SU-DHL-6 (cell line): ENCODE measurements at regions not wholly inside any gene's neighbourhood (a gene's known extent, or its start where the extent isn't known, plus 50 kb on each side); places are given as distances from the start of the nearest gene placed in this dataset.

Experiments used
- H2AFZ ChIP-seq: fragments of 200-600 bp; sonication (generic); 2 replicates; pipeline ENCODE4 v1.6.1; 2014; ENCODE audit warnings: low read depth, mild to moderate bottlenecking, moderate library complexity, mixed read lengths, antibody characterized with exemption, low read length; ENCODE audit not compliant: severe bottlenecking
- H3F3A ChIP-seq: fragments of 200-600 bp; shearing (Covaris generic); 2 replicates; pipeline ENCODE4 v1.6.0; 2016; ENCODE audit warnings: antibody characterized with exemption, mild to moderate bottlenecking; ENCODE audit not compliant: insufficient read depth
- H3K27ac ChIP-seq: fragments of 200-600 bp; sonication (generic); 2 replicates; pipeline ENCODE4 v1.5.1; 2016; ENCODE audit warnings: low read depth, mild to moderate bottlenecking, low read length, moderate library complexity, mixed read lengths
- H3K27me3 ChIP-seq: fragments of 200-600 bp; sonication (generic), shearing (Covaris generic); 2 replicates; pipeline ENCODE4 v1.6.0; 2014; ENCODE audit warnings: mild to moderate bottlenecking, low read length
- H3K36me3 ChIP-seq: fragments of 200-600 bp; sonication (generic); 2 replicates; pipeline ENCODE4 v1.6.1; 2014; ENCODE audit warnings: mild to moderate bottlenecking, low read length, mixed read lengths
- H3K4me2 ChIP-seq: fragments of 300-600, 200-600 bp; shearing (Covaris generic), sonication (generic); 2 replicates; pipeline ENCODE4 v1.6.0; 2014; ENCODE audit warnings: low read length, low read depth, mild to moderate bottlenecking; ENCODE audit not compliant: poor library complexity, severe bottlenecking
- H3K4me3 ChIP-seq: fragments of 200-600 bp; sonication (generic); 2 replicates; pipeline ENCODE4 v1.5.1; 2014; ENCODE audit warnings: antibody characterized with exemption, low read length, mild to moderate bottlenecking, mixed read lengths; ENCODE audit not compliant: insufficient read depth, poor library complexity, severe bottlenecking
- H3K79me2 ChIP-seq: fragments of 200-600 bp; sonication (generic); 2 replicates; pipeline ENCODE4 v1.6.1; 2014; ENCODE audit warnings: mild to moderate bottlenecking, low read length, moderate library complexity; ENCODE audit not compliant: insufficient read depth
- H3K9ac ChIP-seq: fragments of 200-600 bp; sonication (generic); 2 replicates; pipeline ENCODE4 v1.7.0; 2014; ENCODE audit warnings: mild to moderate bottlenecking, low read length
- H3K9me2 ChIP-seq: fragments of 200-600 bp; sonication (generic); replicated peaks from 2 replicates; pipeline ENCODE4 v1.6.1; 2014; ENCODE audit warnings: low read length; ENCODE audit not compliant: insufficient read depth
- H3K9me3 ChIP-seq: fragments of 200-600 bp; sonication (generic); 2 replicates; pipeline ENCODE4 v1.6.1; 2014; ENCODE audit warnings: low read length, mixed read lengths; ENCODE audit not compliant: insufficient read depth
- H4K20me1 ChIP-seq: fragments of 200-600 bp; sonication (generic); 2 replicates; pipeline ENCODE4 v1.6.1; 2014; ENCODE audit warnings: low read depth, mild to moderate bottlenecking, antibody characterized with exemption, low read length, moderate library complexity, mixed read lengths
- CTCF ChIP-seq: fragments of 200-600 bp; sonication (generic); IDR thresholded peaks from one replicate; pipeline ENCODE4 v1.5.1; 2017; ENCODE audit warnings: antibody characterized with exemption, mild to moderate bottlenecking, low read length, moderate library complexity; ENCODE audit not compliant: insufficient read depth, poor library complexity, severe bottlenecking
- EZH2phosphoT487 ChIP-seq: fragments of 200-600 bp; sonication (generic), shearing (Covaris generic); conservative IDR thresholded peaks from 2 replicates; pipeline ENCODE4 v1.6.1; 2018; ENCODE audit warnings: mild to moderate bottlenecking, antibody characterized with exemption, low read length, moderate library complexity, mixed read lengths

- H3K4me2 ChIP-seq: no peak overlapping the region
- H4K20me1 ChIP-seq: no peaks in the 10 kb centered on the region
- TF ChIP-seq EZH2phosphoT487 (no peak), CTCF (no peak)
- no peaks in the 10 kb centered on the region for H3K9me2 ChIP-seq
- H3K9me3 ChIP-seq: peaks cover 6% of the 10 kb centered on the region; the same call in 1 of the 2 replicates
- H3K27ac ChIP-seq: no peak overlapping the region
- no peaks in the 10 kb centered on the region for H3K27me3 ChIP-seq
- no peaks in the 10 kb centered on the region for H3K79me2 ChIP-seq
- H3K36me3 ChIP-seq: no peaks in the 10 kb centered on the region
- no peaks in the 10 kb centered on the region for H3F3A ChIP-seq
- H3K4me3 ChIP-seq: no peak overlapping the region
- H3K9ac ChIP-seq: no peak overlapping the region
- H2AFZ ChIP-seq: no peak overlapping the region
These were observed 425.1 kb downstream of the TSHZ3 start for GRCh38 chr19:30924069-30924636.

GRCh38 chr19:30923621-30924020 lies 425.6 kb downstream of the TSHZ3 start:
- TF ChIP-seq EZH2phosphoT487 (no peak), CTCF (no peak)
- Histone ChIP-seq H3K4me2 (no peak overlapping the region), H3K9ac (no peak overlapping the region), H3K79me2 (no peaks in the 10 kb centered on the region), H3K9me2 (no peaks in the 10 kb centered on the region), H3K27me3 (no peaks in the 10 kb centered on the region), H3F3A (no peaks in the 10 kb centered on the region), H3K9me3 (peaks cover 6% of the 10 kb centered on the region; the same call in 1 of the 2 replicates), H4K20me1 (no peaks in the 10 kb centered on the region), H2AFZ (no peak overlapping the region), H3K27ac (no peak overlapping the region), H3K36me3 (no peaks in the 10 kb centered on the region), H3K4me3 (no peak overlapping the region)

GRCh38 chr19:30923096-30923495 lies 426.1 kb downstream of the TSHZ3 start:
- Histone ChIP-seq H3F3A (no peaks in the 10 kb centered on the region), H3K4me2 (no peak overlapping the region), H3K9me2 (no peaks in the 10 kb centered on the region), H3K9me3 (peaks cover 2% of the 10 kb centered on the region; the same call in 1 of the 2 replicates), H3K4me3 (no peak overlapping the region), H3K9ac (no peak overlapping the region), H3K79me2 (no peaks in the 10 kb centered on the region), H4K20me1 (no peaks in the 10 kb centered on the region), H3K27me3 (no peaks in the 10 kb centered on the region), H2AFZ (no peak overlapping the region), H3K36me3 (no peaks in the 10 kb centered on the region), H3K27ac (no peak overlapping the region)
- TF ChIP-seq EZH2phosphoT487: no peak
- TF ChIP-seq CTCF: no peak
